B cell (primary cell): ENCODE measurements at regions not wholly inside any gene's neighbourhood (a gene's known extent, or its start where the extent isn't known, plus 50 kb on each side); places are given as distances from the start of the nearest gene placed in this dataset.

ENCODE experiments used
- CTCF ChIP-seq: fragments of 200-600 bp; IDR thresholded peaks from one replicate; pipeline ENCODE4 v1.8.0; 2022; ENCODE audit warnings: antibody characterized with exemption, mild to moderate bottlenecking
- EZH2 ChIP-seq: IDR thresholded peaks from 2 replicates; pipeline ENCODE4 v1.6.1; 2012; ENCODE audit warnings: borderline replicate concordance, low read depth, mild to moderate bottlenecking, moderate library complexity, low read length; ENCODE audit not compliant: insufficient read depth, poor library complexity, severe bottlenecking

- TF ChIP-seq CTCF (no peak), EZH2 (no peak)
Measured at GRCh38 chr15:75763137-75763611, 50.5 kb upstream of the CSPG4 start.
